GM19099 (cell line): ENCODE measurements at regions not wholly inside any gene's neighbourhood (a gene's known extent, or its start where the extent isn't known, plus 50 kb on each side); places are given as distances from the start of the nearest gene placed in this dataset.

Experiments
- POLR2A ChIP-seq: IDR thresholded peaks from 3 replicates; pipeline ENCODE4 v1.6.1; 2011; ENCODE audit warnings: low read depth; ENCODE audit not compliant: insufficient read length; ENCODE audit errors: extremely low read depth

DNA sequence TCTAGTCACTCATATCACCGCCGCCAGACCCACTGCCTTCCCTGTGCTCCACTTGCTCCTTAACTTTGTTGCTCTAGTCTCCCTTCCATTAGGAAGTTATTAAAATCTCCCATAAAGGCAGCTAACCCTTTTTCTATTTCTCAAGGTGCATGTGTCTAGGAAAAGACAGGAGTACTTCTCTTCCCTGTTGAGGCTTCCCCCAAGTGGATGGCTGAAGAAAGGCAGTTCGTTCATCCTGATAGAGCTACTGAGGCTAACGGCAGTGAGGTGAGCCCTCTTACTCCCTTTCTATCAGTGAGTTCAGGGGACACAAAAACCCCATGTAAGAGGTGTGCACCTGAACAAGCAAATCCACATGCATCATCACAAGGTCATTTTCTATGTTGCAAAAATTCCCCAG is 397.8 kb downstream of the IGSF11 start:
- TF ChIP-seq POLR2A = no peak

DNA sequence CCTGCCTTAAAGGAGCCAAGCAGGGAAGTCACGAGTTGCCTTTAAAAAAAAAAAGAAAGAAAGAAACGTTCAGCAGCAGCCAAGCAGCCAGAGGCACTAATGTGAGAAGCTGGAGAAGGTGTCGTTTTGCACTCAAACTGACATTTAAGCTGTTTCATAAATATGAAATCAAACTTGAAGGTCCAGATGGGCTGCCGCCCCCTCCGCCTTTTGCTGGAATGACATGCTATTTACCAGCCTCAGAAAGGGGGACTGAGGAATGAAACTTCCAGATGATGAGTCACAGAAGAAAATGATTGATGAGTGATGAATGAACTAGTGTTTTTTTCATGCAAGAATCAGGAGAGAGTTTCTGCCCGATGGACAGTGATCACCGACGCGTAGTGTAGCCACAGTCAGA is 396.8 kb downstream of the IGSF11 start:
- TF ChIP-seq POLR2A = no peak

GRCh38 chr3:118641608-118642007 is 393.0 kb downstream of the IGSF11 start:
- TF ChIP-seq POLR2A = no peak

DNA sequence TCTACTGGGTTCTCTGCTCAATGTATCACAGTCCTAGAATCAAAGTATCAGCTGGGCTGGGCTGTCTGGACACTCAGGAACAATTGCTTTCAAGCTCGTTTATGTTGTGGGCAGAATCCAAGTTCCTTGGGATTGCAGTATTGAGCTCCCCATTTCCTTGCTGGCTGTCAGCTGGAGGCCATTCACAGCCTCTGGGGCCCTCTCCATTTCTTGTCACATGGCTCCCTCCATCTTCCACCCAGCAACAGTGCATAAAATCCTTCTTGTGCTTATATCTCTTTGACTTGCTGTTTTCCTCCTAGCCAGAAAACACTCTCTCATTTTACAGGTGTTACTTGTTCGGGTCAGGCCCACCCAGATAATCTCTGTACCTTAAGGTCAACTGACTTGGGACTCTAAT is 363.5 kb downstream of the IGSF11 start:
- TF ChIP-seq POLR2A = no peak

DNA sequence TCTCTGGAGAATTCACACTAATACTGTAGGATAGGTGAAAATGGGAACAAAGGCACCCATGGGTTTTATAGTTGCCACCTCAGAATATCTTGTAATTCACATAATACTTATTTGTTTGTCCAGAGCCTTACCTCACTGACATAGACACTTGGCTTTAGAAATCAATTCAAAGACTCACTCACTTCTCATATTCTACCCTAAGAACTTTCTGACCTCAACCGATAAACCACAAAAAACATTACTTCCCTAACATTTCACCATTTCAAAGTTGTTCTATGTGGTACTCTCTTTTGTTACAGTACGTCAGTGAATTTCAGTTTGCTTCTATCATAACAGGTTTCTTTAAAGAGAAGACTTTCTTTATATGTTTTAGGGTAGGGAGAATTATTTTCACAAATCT is 359.3 kb downstream of the IGSF11 start:
- no peak for TF ChIP-seq POLR2A

- TF ChIP-seq POLR2A = no peak
Observed at GRCh38 chr3:118682921-118683320, 351.7 kb downstream of the IGSF11 start.

- no peak for TF ChIP-seq POLR2A
Observed at GRCh38 chr3:118683636-118684035, 351.0 kb downstream of the IGSF11 start.

- TF ChIP-seq POLR2A = no peak
Observed at GRCh38 chr3:118688396-118688884, 346.2 kb downstream of the IGSF11 start.

DNA sequence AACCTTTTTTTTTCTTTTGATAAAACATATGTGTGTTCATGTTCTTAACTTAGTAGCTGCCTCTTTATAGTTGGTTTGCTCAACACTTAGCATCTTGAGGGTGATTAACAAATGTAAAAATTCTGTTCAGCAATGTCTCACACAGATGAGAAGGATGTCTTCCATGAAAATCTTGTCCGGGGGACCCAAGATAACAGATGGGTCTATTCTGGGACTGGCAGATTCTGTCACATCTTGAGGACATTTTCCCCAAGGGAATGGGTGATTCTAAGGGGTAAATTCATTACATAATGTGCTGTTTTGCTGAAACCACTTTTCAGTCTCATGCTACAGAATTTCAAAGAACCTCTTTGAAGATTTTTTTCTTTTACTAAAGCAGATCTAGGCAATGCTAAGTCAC is 342.2 kb downstream of the IGSF11 start:
- no peak for TF ChIP-seq POLR2A

GRCh38 chr3:118705487-118706219 is 329.0 kb downstream of the IGSF11 start:
- no peak for TF ChIP-seq POLR2A

GRCh38 chr3:118707991-118708390 is 326.7 kb downstream of the IGSF11 start:
- TF ChIP-seq POLR2A = no peak

DNA sequence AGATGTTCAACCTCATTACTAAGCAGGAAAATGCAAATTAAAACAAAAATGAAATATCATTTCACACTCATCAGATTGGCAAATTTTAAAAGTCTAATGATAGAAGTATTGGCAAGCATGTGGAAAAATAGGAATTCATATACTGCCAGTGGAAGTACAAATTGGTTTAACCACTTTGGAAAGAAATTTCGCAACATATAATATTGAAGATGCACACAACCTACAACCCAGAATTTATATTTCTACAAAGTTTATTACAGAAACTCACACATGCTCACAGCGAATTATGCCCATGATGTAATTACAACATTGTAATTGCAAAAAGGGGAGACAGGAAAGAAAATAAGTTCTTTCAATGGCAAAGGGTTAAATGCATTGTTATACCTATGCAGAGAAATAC is 324.1 kb downstream of the IGSF11 start:
- no peak for TF ChIP-seq POLR2A

GRCh38 chr3:118713502-118714207 is 321.0 kb downstream of the IGSF11 start:
- TF ChIP-seq POLR2A = no peak

GRCh38 chr3:118714800-118715199 is 319.8 kb downstream of the IGSF11 start:
- TF ChIP-seq POLR2A = no peak

GRCh38 chr3:118729546-118729945 is 305.1 kb downstream of the IGSF11 start:
- TF ChIP-seq POLR2A = no peak

GRCh38 chr3:118734664-118735063 is 300.0 kb downstream of the IGSF11 start:
- no peak for TF ChIP-seq POLR2A

- no peak for TF ChIP-seq POLR2A
Observed at GRCh38 chr3:118736107-118736506, 298.5 kb downstream of the IGSF11 start.

DNA sequence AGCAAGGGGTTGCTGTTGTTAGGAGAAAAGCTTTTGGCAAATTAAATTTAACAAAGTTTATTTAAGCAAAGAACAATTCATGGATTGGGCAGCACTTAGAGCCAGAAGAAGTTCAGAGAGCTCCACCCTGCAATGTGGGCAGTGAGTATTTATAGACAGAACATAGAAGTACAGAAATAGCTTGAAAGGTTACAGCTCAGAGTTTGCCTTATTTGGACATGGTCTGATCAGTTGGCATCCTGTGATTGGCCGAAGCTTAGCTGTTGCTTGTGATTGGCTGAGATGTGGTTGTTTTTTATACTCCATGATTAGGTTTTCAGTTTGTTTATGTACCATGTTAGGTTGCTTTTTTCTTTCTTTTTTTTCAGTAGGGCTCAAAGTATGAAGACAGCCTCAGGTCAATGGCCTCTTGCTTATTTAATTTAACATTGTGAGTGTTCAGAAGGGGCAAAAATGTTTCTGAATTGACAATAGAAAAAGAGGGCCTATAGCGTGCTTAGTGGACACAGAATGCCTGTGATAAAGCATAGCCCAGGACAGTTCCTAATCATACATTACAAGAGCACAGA is 293.8 kb downstream of the IGSF11 start:
- no peak for TF ChIP-seq POLR2A
